ENCODE measurements at regions not wholly inside any gene's neighbourhood (a gene's known extent, or its start where the extent isn't known, plus 50 kb on each side); places are given as distances from the start of the nearest gene placed in this dataset.

DNA sequence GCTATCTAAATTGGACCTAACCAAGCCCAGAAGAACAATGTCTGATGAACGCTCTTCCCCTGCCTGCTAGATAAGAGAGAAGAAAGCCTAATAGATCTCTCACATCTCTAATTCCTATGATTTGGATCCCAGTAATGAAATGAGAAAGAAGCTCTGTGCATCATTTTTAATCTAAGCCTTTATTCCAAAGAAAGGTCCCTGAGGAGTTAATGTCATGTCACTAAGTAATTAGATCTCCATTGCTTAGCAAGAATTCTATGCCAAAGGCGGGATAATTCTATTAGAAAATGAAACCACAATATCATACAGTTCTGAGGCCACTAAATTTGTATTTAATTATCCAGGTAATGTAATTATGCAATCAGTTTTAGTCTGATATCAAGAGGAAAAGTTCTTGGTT, 74.2 kb upstream of the TMEM260 start:
- no peak for DNase-seq

DNA sequence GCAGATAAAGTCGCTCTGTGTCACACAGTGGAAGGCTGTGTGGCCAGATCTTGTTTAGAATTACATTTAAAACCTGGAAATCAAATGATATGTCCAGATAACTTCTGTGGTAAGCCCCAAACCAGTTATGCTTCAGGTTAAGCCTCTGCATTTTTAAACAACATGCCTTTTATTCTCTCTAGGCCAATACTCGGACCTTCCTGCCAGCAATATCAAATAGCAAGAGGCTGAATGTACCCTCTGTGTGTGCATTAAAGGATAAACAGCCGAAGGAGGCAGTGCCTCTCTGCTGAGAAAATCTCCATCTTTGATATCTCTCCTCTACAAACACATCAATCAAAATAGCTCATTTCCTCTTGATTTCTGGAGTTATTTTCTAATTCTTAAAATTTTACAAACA, 67.1 kb upstream of the TMEM260 start:
- DNase-seq = no peak

GRCh38 chr14:56514663-56515371, 64.8 kb upstream of the TMEM260 start:
- no peak for DNase-seq

GRCh38 chr14:56515739-56516138, 63.9 kb upstream of the TMEM260 start:
- no peak for DNase-seq

DNA sequence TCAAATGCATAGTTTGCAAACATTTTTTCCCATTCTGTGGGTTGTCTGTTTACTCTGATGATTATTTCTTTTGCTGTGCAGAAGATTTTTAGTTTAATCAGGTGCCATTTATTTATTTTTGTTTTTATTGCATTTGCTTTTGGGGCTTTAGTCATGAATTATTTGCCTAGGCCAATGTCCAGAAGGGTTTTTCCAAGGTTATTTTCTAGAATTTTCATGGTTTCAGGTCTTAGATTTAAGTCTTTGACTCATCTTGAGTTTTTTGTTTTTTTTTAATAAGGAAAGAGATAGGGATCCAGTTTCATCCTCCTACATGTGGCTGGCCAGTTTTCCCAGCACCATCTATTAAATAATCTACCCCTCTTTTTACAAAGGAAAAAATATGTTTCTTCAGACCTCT, 57.2 kb upstream of the TMEM260 start:
- DNase-seq = no peak

GRCh38 chr14:56524971-56525677, 54.5 kb upstream of the TMEM260 start:
- no peak for DNase-seq

DNA sequence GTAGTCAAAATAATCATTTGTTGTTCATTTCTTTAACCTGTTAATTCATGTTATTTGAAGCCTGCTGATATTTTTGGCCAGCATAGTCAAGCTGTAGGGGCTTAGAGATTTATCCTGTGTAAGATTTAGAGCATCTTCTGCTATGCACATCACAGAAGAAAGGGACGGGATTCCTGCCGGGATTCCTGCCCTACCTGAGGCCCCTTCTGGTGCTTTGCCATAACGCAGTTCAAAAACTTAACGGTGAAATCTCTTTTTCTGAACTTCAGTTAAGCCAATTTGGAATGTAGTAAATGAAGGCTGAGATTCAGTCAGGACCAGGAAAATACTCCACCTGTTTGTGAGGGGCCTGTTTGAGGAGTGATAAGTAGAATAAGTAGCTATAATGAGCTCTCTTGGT, 50.7 kb upstream of the TMEM260 start:
- DNase-seq = no peak
